ENCODE measurements at regions not wholly inside any gene's neighbourhood (a gene's known extent, or its start where the extent isn't known, plus 50 kb on each side); places are given as distances from the start of the nearest gene placed in this dataset.

DNA sequence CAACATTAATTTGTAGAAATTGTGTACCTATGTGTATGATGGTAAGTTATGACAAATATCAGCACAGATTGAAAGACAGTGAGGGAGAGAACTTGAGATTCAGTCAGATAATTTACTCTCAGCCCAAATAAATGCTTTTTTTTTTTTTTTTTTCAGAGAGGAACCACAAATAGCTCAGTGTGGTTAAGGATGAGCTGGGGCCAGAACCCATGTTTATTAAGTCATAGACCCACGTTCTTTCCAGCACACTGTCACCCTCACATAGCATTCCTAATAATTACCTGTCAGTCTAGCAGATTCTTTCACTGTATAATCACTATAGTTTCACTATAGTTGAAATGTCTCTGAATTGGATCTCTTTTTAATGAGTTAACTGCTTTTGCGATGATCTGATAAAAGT, 246.1 kb downstream of the ZIC1 start (continued):
- TF ChIP-seq, protein P1, sequence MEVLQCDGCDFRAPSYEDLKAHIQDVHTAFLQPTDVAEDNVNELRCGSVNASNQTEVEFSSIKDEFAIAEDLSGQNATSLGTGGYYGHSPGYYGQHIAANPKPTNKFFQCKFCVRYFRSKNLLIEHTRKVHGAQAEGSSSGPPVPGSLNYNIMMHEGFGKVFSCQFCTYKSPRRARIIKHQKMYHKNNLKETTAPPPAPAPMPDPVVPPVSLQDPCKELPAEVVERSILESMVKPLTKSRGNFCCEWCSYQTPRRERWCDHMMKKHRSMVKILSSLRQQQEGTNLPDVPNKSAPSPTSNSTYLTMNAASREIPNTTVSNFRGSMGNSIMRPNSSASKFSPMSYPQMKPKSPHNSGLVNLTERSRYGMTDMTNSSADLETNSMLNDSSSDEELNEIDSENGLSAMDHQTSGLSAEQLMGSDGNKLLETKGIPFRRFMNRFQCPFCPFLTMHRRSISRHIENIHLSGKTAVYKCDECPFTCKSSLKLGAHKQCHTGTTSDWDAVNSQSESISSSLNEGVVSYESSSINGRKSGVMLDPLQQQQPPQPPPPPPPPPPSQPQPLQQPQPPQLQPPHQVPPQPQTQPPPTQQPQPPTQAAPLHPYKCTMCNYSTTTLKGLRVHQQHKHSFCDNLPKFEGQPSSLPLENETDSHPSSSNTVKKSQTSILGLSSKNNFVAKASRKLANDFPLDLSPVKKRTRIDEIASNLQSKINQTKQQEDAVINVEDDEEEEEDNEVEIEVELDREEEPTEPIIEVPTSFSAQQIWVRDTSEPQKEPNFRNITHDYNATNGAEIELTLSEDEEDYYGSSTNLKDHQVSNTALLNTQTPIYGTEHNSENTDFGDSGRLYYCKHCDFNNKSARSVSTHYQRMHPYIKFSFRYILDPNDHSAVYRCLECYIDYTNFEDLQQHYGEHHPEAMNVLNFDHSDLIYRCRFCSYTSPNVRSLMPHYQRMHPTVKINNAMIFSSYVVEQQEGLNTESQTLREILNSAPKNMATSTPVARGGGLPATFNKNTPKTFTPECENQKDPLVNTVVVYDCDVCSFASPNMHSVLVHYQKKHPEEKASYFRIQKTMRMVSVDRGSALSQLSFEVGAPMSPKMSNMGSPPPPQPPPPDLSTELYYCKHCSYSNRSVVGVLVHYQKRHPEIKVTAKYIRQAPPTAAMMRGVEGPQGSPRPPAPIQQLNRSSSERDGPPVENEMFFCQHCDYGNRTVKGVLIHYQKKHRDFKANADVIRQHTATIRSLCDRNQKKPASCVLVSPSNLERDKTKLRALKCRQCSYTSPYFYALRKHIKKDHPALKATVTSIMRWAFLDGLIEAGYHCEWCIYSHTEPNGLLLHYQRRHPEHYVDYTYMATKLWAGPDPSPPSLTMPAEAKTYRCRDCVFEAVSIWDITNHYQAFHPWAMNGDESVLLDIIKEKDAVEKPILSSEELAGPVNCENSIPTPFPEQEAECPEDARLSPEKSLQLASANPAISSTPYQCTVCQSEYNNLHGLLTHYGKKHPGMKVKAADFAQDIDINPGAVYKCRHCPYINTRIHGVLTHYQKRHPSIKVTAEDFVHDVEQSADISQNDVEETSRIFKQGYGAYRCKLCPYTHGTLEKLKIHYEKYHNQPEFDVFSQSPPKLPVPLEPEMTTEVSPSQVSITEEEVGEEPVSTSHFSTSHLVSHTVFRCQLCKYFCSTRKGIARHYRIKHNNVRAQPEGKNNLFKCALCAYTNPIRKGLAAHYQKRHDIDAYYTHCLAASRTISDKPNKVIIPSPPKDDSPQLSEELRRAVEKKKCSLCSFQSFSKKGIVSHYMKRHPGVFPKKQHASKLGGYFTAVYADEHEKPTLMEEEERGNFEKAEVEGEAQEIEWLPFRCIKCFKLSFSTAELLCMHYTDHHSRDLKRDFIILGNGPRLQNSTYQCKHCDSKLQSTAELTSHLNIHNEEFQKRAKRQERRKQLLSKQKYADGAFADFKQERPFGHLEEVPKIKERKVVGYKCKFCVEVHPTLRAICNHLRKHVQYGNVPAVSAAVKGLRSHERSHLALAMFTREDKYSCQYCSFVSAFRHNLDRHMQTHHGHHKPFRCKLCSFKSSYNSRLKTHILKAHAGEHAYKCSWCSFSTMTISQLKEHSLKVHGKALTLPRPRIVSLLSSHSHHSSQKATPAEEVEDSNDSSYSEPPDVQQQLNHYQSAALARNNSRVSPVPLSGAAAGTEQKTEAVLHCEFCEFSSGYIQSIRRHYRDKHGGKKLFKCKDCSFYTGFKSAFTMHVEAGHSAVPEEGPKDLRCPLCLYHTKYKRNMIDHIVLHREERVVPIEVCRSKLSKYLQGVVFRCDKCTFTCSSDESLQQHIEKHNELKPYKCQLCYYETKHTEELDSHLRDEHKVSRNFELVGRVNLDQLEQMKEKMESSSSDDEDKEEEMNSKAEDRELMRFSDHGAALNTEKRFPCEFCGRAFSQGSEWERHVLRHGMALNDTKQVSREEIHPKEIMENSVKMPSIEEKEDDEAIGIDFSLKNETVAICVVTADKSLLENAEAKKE (CRISPR knock-in tag; IDR thresholded peaks at IDR 0.05): no peak

DNA sequence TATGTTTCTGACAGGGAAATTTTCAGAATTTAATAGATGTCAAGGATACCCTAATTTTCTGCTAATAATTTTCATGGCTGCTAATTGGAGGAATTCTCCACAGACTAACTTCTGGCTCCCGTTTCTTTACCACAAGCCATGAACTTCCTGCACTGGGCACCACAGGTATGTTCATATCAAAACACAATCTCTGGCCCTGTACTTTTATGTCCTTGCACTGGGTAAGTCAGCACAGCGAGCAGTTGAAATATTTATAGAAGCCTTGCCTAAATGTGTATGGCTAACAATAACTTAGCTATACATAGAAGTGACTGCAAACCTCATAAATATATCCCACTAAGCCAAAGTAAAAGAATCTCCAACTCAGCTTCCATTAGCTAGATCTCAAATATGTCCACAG, 246.9 kb downstream of the ZIC1 start:
- Histone ChIP-seq H3K36me3 (ENCODE audit: insufficient read depth) (no peaks in the 10 kb centered on the region), H3K4me2 (no peak overlapping the region), H2AFZ (no peak overlapping the region), H3K27me3 (ENCODE audit: insufficient read depth) (no peaks in the 10 kb centered on the region), H4K20me1 (replicated peaks; ENCODE audit: insufficient read depth) (no peaks in the 10 kb centered on the region), H3K79me2 (replicated peaks; ENCODE audit: insufficient read depth) (no peaks in the 10 kb centered on the region), H3K4me3 (no peak overlapping the region), H3K4me1 (ENCODE audit: insufficient read depth) (no peaks in the 10 kb centered on the region), H3F3A (replicated peaks; ENCODE audit: low read depth) (no peaks in the 10 kb centered on the region), H3K27ac (ENCODE audit: low read depth) (no peak overlapping the region), H3K9me2 (ENCODE audit: insufficient read depth) (no peaks in the 10 kb centered on the region)
- ATAC-seq (no peak), DNase-seq (ENCODE audit: low spot score) (no peak)
- Mint-ChIP-seq H3K27me3 (ENCODE audit: insufficient read depth, low read depth, poor library complexity) (peaks cover 3% of the 10 kb centered on the region), H3K4me1 (no peaks in the 10 kb centered on the region; the same call in 2 of the 3 replicates), H3K9me3 (0 out of 3 replicates have a peak, but pooled peaks cover 4% of the 10 kb centered on the region), H3K36me3 (ENCODE audit: low read depth) (no peaks in the 10 kb centered on the region), H3K4me3 (no peak overlapping the region), H3K27ac (no peak overlapping the region)
- TF ChIP-seq JUNB (IDR thresholded peaks at IDR 0.05; ENCODE audit: unreplicated experiment) (no peak), EZH2 (IDR thresholded peaks at IDR 0.05; ENCODE audit: low read depth, unreplicated experiment) (no peak), ZNF114 (CRISPR knock-in tag; IDR thresholded peaks at IDR 0.05) (no peak), EZH2phosphoT487 (IDR thresholded peaks at IDR 0.05; ENCODE audit: unreplicated experiment) (no peak), ZNF331 (CRISPR knock-in tag; IDR thresholded peaks at IDR 0.05; ENCODE audit: low read depth) (no peak), POLR2AphosphoS5 (IDR thresholded peaks at IDR 0.05; ENCODE audit: low read depth) (no peak), STAT1 (IDR thresholded peaks at IDR 0.05; ENCODE audit: unreplicated experiment) (no peak)
- TF ChIP-seq, protein P2, sequence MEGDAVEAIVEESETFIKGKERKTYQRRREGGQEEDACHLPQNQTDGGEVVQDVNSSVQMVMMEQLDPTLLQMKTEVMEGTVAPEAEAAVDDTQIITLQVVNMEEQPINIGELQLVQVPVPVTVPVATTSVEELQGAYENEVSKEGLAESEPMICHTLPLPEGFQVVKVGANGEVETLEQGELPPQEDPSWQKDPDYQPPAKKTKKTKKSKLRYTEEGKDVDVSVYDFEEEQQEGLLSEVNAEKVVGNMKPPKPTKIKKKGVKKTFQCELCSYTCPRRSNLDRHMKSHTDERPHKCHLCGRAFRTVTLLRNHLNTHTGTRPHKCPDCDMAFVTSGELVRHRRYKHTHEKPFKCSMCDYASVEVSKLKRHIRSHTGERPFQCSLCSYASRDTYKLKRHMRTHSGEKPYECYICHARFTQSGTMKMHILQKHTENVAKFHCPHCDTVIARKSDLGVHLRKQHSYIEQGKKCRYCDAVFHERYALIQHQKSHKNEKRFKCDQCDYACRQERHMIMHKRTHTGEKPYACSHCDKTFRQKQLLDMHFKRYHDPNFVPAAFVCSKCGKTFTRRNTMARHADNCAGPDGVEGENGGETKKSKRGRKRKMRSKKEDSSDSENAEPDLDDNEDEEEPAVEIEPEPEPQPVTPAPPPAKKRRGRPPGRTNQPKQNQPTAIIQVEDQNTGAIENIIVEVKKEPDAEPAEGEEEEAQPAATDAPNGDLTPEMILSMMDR (conservative IDR thresholded peaks at IDR 0.05; ENCODE audit: low read depth in 2 of 2): no peak
- TF ChIP-seq, protein P1 (CRISPR knock-in tag; IDR thresholded peaks at IDR 0.05): no peak

All from GM23338 (cell line).